Mammary epithelial cell (primary cell): ENCODE measurements at regions not wholly inside any gene's neighbourhood (a gene's known extent, or its start where the extent isn't known, plus 50 kb on each side); places are given as distances from the start of the nearest gene placed in this dataset.

ENCODE experiments used
- EZH2 ChIP-seq: IDR thresholded peaks from 2 replicates; pipeline ENCODE4 v1.6.1; 2012; ENCODE audit warnings: low read length, inconsistent platforms, borderline replicate concordance
- TF ChIP-seq, protein P1 (sequence below), 2 donors: IDR thresholded peaks in 1 of 2; conservative IDR thresholded peaks in 1 of 2; 2 replicates each; pipeline ENCODE4 v1.5.1; 2011 to 2012; ENCODE audit warnings: inconsistent platforms in 2 of 2, low read length in 2 of 2, mild to moderate bottlenecking in 2 of 2, control low read depth in 1 of 2, low read depth in 1 of 2; ENCODE audit not compliant: insufficient read depth in 1 of 2; ENCODE audit errors: extremely low read depth in 1 of 2

DNA sequence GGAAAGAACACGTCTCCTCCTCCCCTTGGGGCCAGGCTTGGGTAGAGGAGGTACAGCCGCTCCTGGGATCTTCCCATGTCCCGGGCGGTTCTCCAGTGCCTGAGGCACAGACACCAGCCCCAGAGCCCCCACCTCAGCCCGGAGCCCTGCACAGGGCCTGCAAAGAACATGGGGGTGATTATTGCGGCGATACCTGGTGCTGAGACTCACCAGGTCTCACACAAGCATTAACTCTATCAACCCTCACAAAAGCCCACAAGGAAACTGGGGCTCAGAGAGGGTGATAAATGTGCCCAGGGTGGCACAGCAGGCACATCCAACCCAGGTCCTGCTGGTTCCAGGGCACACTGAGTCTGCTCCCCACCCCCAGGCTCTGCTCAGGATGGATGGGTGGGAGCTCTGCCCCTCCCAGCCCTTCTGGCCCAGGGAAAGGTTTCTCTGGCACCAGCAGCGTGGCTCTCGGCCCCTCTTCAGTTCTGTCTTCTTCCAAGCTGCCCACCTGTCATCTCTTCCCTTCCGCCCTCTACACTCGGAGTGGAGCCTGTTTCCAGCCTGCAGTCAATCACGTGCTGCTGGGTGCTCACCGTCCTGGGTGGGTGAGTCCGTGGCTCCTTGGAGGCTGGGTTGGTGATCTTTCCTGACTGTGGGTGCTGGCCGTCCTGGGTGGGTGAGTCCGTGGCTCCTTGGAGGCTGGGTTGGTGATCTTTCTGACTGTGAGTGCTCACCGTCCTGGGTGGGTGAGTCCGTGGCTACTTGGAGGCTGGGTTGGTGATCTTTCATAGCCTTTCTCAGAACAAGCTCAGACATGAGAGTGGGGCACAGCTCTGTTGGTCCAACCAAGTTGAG lies 53.6 kb upstream of the AJAP1 start:
- TF ChIP-seq, protein P1, sequence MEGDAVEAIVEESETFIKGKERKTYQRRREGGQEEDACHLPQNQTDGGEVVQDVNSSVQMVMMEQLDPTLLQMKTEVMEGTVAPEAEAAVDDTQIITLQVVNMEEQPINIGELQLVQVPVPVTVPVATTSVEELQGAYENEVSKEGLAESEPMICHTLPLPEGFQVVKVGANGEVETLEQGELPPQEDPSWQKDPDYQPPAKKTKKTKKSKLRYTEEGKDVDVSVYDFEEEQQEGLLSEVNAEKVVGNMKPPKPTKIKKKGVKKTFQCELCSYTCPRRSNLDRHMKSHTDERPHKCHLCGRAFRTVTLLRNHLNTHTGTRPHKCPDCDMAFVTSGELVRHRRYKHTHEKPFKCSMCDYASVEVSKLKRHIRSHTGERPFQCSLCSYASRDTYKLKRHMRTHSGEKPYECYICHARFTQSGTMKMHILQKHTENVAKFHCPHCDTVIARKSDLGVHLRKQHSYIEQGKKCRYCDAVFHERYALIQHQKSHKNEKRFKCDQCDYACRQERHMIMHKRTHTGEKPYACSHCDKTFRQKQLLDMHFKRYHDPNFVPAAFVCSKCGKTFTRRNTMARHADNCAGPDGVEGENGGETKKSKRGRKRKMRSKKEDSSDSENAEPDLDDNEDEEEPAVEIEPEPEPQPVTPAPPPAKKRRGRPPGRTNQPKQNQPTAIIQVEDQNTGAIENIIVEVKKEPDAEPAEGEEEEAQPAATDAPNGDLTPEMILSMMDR (conservative IDR thresholded peaks at IDR 0.05 in 1 of 2, IDR thresholded peaks at IDR 0.05 in 1 of 2; ENCODE audit: extremely low read depth in 1 of 2, insufficient read depth in 1 of 2, low read depth in 1 of 2, low read length in 2 of 2), result no peak
- no peak for TF ChIP-seq EZH2
